ENCODE measurements at regions not wholly inside any gene's neighbourhood (a gene's known extent, or its start where the extent isn't known, plus 50 kb on each side); places are given as distances from the start of the nearest gene placed in this dataset.
"Not testable (repeated sequence)": the region's sequence is repeated elsewhere in the genome, so short reads cannot be mapped to it uniquely, and the experiment has no call there.

- Mint-ChIP-seq H3K27me3 (no peaks in the 10 kb centered on the region), H3K27ac (no peak overlapping the region), H3K36me3 (no peaks in the 10 kb centered on the region), H3K9me3 (ENCODE audit: low read depth) (peaks cover 4% of the 10 kb centered on the region), H3K4me1 (no peaks in the 10 kb centered on the region), H3K4me3 (no peak overlapping the region)
- CTCF ChIA-PET, result no interaction called here
- ATAC-seq (no peak), DNase-seq (no peak)
Measured at GRCh38 chr14:84336433-84336832, 1193.5 kb upstream of the FLRT2 start.

DNA sequence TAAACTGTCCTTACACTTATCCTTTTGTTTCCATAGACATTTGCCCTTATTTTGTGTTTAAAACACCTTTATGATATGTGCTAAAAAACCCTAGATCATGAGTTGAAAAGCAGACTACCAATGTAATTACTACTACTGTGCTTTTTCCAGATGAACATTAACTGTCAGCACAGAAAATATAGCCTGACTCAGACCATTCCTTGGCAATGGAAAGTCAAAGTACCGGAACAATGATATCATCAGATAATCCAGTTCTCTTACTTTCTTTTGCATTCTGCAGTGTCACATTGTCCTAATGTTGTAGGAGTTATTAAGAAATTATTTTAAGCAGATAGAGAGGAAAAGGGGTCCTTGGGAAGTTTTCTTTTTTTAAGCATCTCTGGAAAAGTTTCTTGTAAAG, 1189.0 kb upstream of the FLRT2 start:
- no peaks in the 10 kb centered on the region for H3K27me3 Mint-ChIP-seq
- no peaks in the 10 kb centered on the region for H3K4me1 Mint-ChIP-seq
- no peak overlapping the region for H3K27ac Mint-ChIP-seq
- H3K9me3 Mint-ChIP-seq (ENCODE audit: low read depth), result peaks cover 13% of the 10 kb centered on the region
- CTCF ChIA-PET, result no interaction called here
- no peak for DNase-seq
- ATAC-seq, result no peak
- no peaks in the 10 kb centered on the region for H3K36me3 Mint-ChIP-seq
- no peak overlapping the region for H3K4me3 Mint-ChIP-seq

- H3K27me3 Mint-ChIP-seq, H3K4me1 Mint-ChIP-seq, CTCF ChIA-PET, H3K4me3 Mint-ChIP-seq, DNase-seq, ATAC-seq, H3K27ac Mint-ChIP-seq, H3K36me3 Mint-ChIP-seq: not testable (repeated sequence)
- peaks cover 13% of the 10 kb centered on the region for H3K9me3 Mint-ChIP-seq (ENCODE audit: low read depth)
Measured at GRCh38 chr14:84341867-84342266, 1188.1 kb upstream of the FLRT2 start.

DNA sequence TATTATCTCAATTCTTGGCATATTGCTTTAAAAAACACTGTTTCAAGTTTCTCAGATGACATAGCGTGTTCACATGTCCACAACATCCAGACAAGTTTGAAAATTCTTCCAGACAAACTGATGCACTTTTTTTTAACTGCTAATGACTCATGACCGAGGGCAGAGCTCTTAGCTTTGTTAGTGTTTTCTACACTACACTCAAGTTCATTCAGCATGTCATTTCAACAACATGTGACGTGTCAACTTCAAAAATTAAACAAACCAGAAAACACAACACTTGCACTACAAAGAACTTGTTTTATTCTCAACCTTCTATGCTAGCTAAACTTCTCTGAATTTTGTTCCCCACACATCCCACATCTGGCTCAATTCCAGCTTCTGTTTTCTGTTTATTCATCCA, 1186.3 kb upstream of the FLRT2 start:
- Mint-ChIP-seq H3K27ac (no peak overlapping the region), H3K4me1 (no peaks in the 10 kb centered on the region), H3K9me3 (ENCODE audit: low read depth) (peaks cover 12% of the 10 kb centered on the region), H3K27me3 (no peaks in the 10 kb centered on the region), H3K36me3 (no peaks in the 10 kb centered on the region), H3K4me3 (no peak overlapping the region)
- ATAC-seq (no peak), DNase-seq (no peak)
- CTCF ChIA-PET, result no interaction called here

GRCh38 chr14:84351646-84352045, 1178.3 kb upstream of the FLRT2 start:
- no peaks in the 10 kb centered on the region for H3K27me3 Mint-ChIP-seq
- no peaks in the 10 kb centered on the region for H3K36me3 Mint-ChIP-seq
- H3K4me1 Mint-ChIP-seq, result no peaks in the 10 kb centered on the region
- no peak overlapping the region for H3K27ac Mint-ChIP-seq
- no peak overlapping the region for H3K4me3 Mint-ChIP-seq
- peaks cover 24% of the 10 kb centered on the region for H3K9me3 Mint-ChIP-seq (ENCODE audit: low read depth)
- no peak for ATAC-seq
- DNase-seq, result no peak
- CTCF ChIA-PET, result no interaction called here

DNA sequence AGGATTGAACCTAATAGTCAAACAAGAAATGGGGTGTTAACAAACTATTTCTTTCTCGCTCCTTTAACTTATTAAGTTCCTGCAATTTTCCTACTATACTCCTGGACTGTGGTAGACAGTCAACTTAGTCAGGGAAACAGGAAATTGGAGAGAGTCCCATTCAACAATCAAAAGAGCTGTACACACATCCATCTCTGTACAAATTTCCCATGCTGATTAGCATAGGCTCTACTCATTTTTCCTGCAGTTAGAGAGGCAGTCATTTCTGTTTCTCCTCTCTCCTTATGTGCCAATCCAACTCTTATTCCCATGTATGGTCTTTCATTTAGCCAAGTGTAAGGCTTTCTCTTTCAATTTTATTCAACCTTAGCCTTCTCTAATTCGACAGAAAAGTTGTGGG, 1168.5 kb upstream of the FLRT2 start:
- Mint-ChIP-seq H3K9me3 (ENCODE audit: low read depth) (peaks cover 18% of the 10 kb centered on the region), H3K27me3 (no peaks in the 10 kb centered on the region), H3K4me1 (no peaks in the 10 kb centered on the region), H3K4me3 (no peak overlapping the region), H3K27ac (no peak overlapping the region), H3K36me3 (no peaks in the 10 kb centered on the region)
- CTCF ChIA-PET, result no interaction called here
- no peak for ATAC-seq
- DNase-seq, result no peak

GRCh38 chr14:84375235-84375634, 1154.7 kb upstream of the FLRT2 start:
- ATAC-seq, result no peak
- H3K27ac Mint-ChIP-seq, result no peak overlapping the region
- H3K4me1 Mint-ChIP-seq, result no peaks in the 10 kb centered on the region
- no peak for DNase-seq
- H3K36me3 Mint-ChIP-seq, result no peaks in the 10 kb centered on the region
- H3K27me3 Mint-ChIP-seq, result no peaks in the 10 kb centered on the region
- CTCF ChIA-PET, result no interaction called here
- peaks cover 13% of the 10 kb centered on the region for H3K9me3 Mint-ChIP-seq (ENCODE audit: low read depth)
- no peak overlapping the region for H3K4me3 Mint-ChIP-seq

DNA sequence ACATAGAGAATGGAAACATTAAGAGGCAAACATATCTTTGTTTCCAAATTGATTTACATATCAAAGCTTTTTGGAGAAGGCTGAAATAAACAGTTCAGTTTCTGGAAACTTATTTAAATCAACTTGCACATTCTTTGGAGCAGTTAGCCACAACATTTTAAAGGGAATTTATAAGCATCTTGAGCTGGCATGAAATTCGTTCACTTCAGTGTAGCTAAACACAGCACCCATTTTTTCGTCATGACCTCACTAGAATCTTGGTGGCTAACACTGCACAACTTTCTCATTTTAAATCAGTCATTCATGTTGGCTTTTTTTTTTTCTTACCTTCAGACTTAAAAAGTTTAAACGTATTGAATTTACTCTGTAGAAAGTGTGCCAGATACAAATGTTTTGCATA, 1139.9 kb upstream of the FLRT2 start:
- no peaks in the 10 kb centered on the region for H3K4me1 Mint-ChIP-seq
- H3K36me3 Mint-ChIP-seq, result no peaks in the 10 kb centered on the region
- peaks cover 22% of the 10 kb centered on the region for H3K9me3 Mint-ChIP-seq (ENCODE audit: low read depth)
- no peak overlapping the region for H3K4me3 Mint-ChIP-seq
- ATAC-seq, result no peak
- no peaks in the 10 kb centered on the region for H3K27me3 Mint-ChIP-seq
- DNase-seq, result no peak
- no peak overlapping the region for H3K27ac Mint-ChIP-seq
- CTCF ChIA-PET, result no interaction called here

DNA sequence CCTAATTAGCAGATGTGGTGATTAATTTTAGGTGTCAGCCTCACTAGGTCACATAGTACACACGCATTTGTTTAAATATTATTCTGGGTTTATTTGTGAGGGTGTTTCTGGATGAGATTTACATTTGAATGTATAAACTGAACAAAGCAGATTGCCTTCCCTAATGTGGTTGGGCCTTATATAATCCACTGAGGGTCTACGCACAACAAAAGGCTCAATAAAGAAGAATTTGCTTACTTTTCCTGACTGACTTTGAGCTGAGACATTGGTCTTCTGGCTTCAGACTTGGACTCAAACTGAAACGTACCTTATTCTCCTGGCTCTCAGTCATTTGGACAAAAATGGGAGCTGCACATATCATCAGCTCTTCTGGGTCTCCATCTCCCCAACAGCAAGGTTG, 1132.3 kb upstream of the FLRT2 start:
- Mint-ChIP-seq H3K4me1 (no peaks in the 10 kb centered on the region), H3K27me3 (no peaks in the 10 kb centered on the region), H3K27ac (no peak overlapping the region), H3K36me3 (no peaks in the 10 kb centered on the region), H3K4me3 (no peak overlapping the region), H3K9me3 (ENCODE audit: low read depth) (peaks cover 24% of the 10 kb centered on the region)
- DNase-seq (no peak), ATAC-seq (no peak)
- CTCF ChIA-PET, result no interaction called here

- Mint-ChIP-seq H3K9me3 (ENCODE audit: low read depth) (peaks cover 20% of the 10 kb centered on the region), H3K4me3 (no peak overlapping the region), H3K27me3 (no peaks in the 10 kb centered on the region), H3K27ac (no peak overlapping the region), H3K4me1 (no peaks in the 10 kb centered on the region), H3K36me3 (no peaks in the 10 kb centered on the region)
- ATAC-seq, result no peak
- DNase-seq, result no peak
- CTCF ChIA-PET, result no interaction called here
Measured at GRCh38 chr14:84399296-84399910, 1130.5 kb upstream of the FLRT2 start.

DNA sequence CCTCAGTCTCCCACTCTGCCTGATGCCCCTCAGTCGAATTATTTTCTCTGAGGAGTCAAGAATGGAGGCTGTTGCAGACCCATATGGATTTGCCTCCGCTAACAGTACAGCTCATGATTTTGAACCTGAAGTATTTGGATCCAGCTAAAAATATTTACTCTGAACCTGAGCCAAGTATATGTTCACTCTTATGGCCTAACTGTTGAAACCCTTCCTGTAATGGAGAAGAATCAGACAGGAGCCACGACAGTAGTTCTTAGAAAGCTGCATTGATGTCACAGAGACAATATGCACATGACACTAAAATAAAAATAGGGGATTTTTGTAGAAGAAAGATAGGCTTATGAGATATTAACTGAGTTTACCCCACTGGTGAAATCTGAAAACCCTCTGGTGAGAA, 1128.3 kb upstream of the FLRT2 start:
- Mint-ChIP-seq H3K9me3 (ENCODE audit: low read depth) (peaks cover 9% of the 10 kb centered on the region), H3K4me3 (no peak overlapping the region), H3K4me1 (no peaks in the 10 kb centered on the region), H3K27me3 (no peaks in the 10 kb centered on the region), H3K36me3 (no peaks in the 10 kb centered on the region), H3K27ac (no peak overlapping the region)
- ATAC-seq (no peak), DNase-seq (no peak)
- CTCF ChIA-PET, result no interaction called here

DNA sequence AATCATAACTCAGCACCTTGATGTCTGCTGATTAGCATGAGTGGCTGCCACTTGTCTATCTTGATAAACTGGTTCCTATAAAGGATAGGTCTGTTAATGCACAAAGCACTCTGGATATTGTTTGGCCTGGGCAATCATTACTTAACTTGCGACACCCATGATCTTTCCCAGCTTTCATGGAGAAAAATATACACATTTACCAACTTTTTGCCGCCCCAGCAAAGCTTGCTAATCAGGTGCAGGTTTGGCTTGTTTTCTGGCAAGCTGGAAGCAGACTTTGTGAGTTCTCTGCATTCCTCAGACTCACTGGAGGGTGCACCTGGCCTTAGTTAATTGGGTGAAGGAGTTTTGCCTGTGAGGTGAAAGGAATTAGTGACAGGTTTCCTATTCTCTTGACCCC, 1126.4 kb upstream of the FLRT2 start:
- Mint-ChIP-seq H3K27ac (no peak overlapping the region), H3K27me3 (no peaks in the 10 kb centered on the region), H3K4me3 (no peak overlapping the region), H3K4me1 (no peaks in the 10 kb centered on the region), H3K36me3 (no peaks in the 10 kb centered on the region), H3K9me3 (ENCODE audit: low read depth) (peaks cover 10% of the 10 kb centered on the region)
- CTCF ChIA-PET, result no interaction called here
- DNase-seq (no peak), ATAC-seq (no peak)

DNA sequence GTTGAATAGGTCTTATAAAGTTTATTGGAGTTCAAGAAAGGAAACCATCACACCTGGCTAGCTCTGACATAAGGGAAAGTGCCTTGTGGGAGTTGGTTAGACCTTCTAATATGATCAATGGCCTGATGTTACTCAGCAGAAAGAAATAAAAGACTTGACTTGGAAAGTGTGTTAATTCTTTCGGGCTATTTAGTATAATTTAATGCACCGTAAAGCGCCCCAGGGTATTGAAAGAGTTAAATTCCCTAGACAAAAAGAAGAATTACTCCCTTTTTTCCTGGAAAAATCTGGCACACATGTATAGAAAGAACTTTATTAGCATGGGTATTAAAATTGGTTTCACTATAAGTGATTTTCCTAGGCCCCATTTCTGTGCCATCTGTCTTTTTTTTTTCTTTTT, 1125.7 kb upstream of the FLRT2 start:
- CTCF ChIA-PET, result no interaction called here
- ATAC-seq (no peak), DNase-seq (no peak)
- no peaks in the 10 kb centered on the region for H3K4me1 Mint-ChIP-seq
- no peak overlapping the region for H3K27ac Mint-ChIP-seq
- no peak overlapping the region for H3K4me3 Mint-ChIP-seq
- peaks cover 10% of the 10 kb centered on the region for H3K9me3 Mint-ChIP-seq (ENCODE audit: low read depth)
- H3K27me3 Mint-ChIP-seq, result no peaks in the 10 kb centered on the region
- H3K36me3 Mint-ChIP-seq, result no peaks in the 10 kb centered on the region

- Mint-ChIP-seq H3K9me3 (ENCODE audit: low read depth) (peaks cover 14% of the 10 kb centered on the region), H3K27me3 (no peaks in the 10 kb centered on the region), H3K27ac (no peak overlapping the region), H3K36me3 (no peaks in the 10 kb centered on the region), H3K4me1 (no peaks in the 10 kb centered on the region), H3K4me3 (no peak overlapping the region)
- CTCF ChIA-PET, result no interaction called here
- ATAC-seq (no peak), DNase-seq (no peak)
Measured at GRCh38 chr14:84409435-84409834, 1120.5 kb upstream of the FLRT2 start.

DNA sequence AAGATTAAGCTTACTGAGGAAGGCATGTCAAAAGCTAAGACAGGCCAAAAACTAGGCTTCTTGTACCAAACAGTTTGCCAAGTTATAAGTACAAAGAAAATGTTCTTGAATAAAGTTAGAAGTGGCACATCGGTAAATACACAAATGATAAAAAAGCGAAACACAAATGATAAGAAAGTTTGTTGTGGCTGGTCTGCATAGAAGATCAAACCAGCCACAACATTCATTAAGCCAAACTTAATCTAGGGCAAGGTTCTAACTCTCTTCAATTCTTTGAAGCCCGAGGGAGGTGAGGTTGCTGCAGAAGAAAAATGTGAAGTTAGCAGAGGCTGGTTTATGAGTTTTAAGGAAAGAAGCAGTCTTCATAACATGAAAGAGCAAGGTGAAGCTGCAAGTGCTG, 1119.6 kb upstream of the FLRT2 start:
- ATAC-seq, result no peak
- H3K4me3 Mint-ChIP-seq, result no peak overlapping the region
- H3K27ac Mint-ChIP-seq, result no peak overlapping the region
- CTCF ChIA-PET, result no interaction called here
- no peaks in the 10 kb centered on the region for H3K27me3 Mint-ChIP-seq
- DNase-seq, result no peak
- H3K36me3 Mint-ChIP-seq, result no peaks in the 10 kb centered on the region
- H3K4me1 Mint-ChIP-seq, result no peaks in the 10 kb centered on the region
- H3K9me3 Mint-ChIP-seq (ENCODE audit: low read depth), result peaks cover 14% of the 10 kb centered on the region

Measured in activated CD8-positive, alpha-beta memory T cell treated with anti-CD3 and anti-CD28 coated beads, Interleukin-2, amount 10 ng/mL, durations not matched to agents 7 days and 5 days (primary cell).